HG03558 (cell line): ENCODE measurements at regions not wholly inside any gene's neighbourhood (a gene's known extent, or its start where the extent isn't known, plus 50 kb on each side); places are given as distances from the start of the nearest gene placed in this dataset.
"Not testable (repeated sequence)": the region's sequence is repeated elsewhere in the genome, so short reads cannot be mapped to it uniquely, and the experiment has no call there.

Source experiments
- ATAC-seq: cut with Tn5 transposase; IDR thresholded peaks from one replicate; pipeline ENCODE4 v1.9.1; 2021; ENCODE audit warnings: moderate number of reproducible peaks; ENCODE audit not compliant: unreplicated experiment; ENCODE audit errors: extremely low read depth

GRCh38 chr6:10140824-10141223 lies 274.1 kb downstream of the TFAP2A start:
- no peak for ATAC-seq

GRCh38 chr6:10140136-10140535 lies 274.7 kb downstream of the TFAP2A start:
- no peak for ATAC-seq

GRCh38 chr6:10138917-10139316 lies 276.0 kb downstream of the TFAP2A start:
- no peak for ATAC-seq

- ATAC-seq = no peak
Measured at GRCh38 chr6:10136636-10137035, 278.2 kb downstream of the TFAP2A start.

GRCh38 chr6:10134185-10134584 lies 280.7 kb downstream of the TFAP2A start:
- ATAC-seq = not testable (repeated sequence)

GRCh38 chr6:10128721-10129120 lies 286.2 kb downstream of the TFAP2A start:
- no peak for ATAC-seq

- ATAC-seq = no peak
Measured at GRCh38 chr6:10122164-10122563, 292.7 kb downstream of the TFAP2A start.

- ATAC-seq = no peak
Measured at GRCh38 chr6:10112871-10113549, 301.9 kb downstream of the TFAP2A start.

GRCh38 chr6:10111975-10112374 lies 302.9 kb downstream of the TFAP2A start:
- ATAC-seq = no peak

- ATAC-seq = no peak
Measured at GRCh38 chr6:10101551-10102252, 313.2 kb downstream of the TFAP2A start.

- no peak for ATAC-seq
Measured at GRCh38 chr6:10099529-10100140, 315.2 kb downstream of the TFAP2A start.

GRCh38 chr6:10098756-10099528 lies 315.9 kb downstream of the TFAP2A start:
- no peak for ATAC-seq

GRCh38 chr6:10093282-10093681 lies 321.6 kb downstream of the TFAP2A start:
- no peak for ATAC-seq

- no peak for ATAC-seq
Measured at GRCh38 chr6:10084111-10084986, 330.5 kb downstream of the TFAP2A start.

GRCh38 chr6:10082385-10082784 lies 332.5 kb downstream of the TFAP2A start:
- no peak for ATAC-seq

GRCh38 chr6:10081957-10082356 lies 332.9 kb downstream of the TFAP2A start:
- ATAC-seq = no peak

GRCh38 chr6:10081075-10081474 lies 333.8 kb downstream of the TFAP2A start:
- ATAC-seq = no peak

GRCh38 chr6:10080561-10080960 lies 334.3 kb downstream of the TFAP2A start:
- no peak for ATAC-seq

GRCh38 chr6:10078581-10078980 lies 336.3 kb downstream of the TFAP2A start:
- no peak for ATAC-seq

GRCh38 chr6:10074726-10075125 lies 340.1 kb downstream of the TFAP2A start:
- ATAC-seq = not testable (repeated sequence)
